A172 (cell line): ENCODE measurements at regions not wholly inside any gene's neighbourhood (a gene's known extent, or its start where the extent isn't known, plus 50 kb on each side); places are given as distances from the start of the nearest gene placed in this dataset.
"Not testable (repeated sequence)": the region's sequence is repeated elsewhere in the genome, so short reads cannot be mapped to it uniquely, and the experiment has no call there.

Experiments
- DNase-seq: peaks from one replicate; pipeline ENCODE4 v3.0.0-alpha.2; 2015; ENCODE audit warnings: low spot score

DNA sequence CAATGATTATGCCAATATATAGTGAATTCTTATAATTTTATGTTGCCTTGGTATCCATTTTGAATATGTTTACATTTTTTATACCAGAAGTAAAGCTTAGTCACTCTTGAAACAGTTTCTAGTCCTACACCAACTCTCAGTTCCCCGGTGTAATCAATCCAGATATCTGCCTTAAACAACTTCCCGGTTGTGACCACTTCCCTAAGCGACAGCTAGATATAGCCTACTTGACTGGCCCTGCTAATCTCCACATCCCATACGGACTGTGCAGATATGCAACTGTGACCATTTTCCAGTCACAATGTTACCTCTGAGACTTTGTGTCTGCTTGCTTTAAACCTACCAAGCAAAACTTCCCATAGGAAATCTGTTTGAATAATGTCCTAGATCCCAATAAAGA, 1551.5 kb upstream of the SEL1L start:
- DNase-seq = no peak

- DNase-seq = no peak
Measured at GRCh38 chr14:83085725-83086124, 1552.1 kb upstream of the SEL1L start.

DNA sequence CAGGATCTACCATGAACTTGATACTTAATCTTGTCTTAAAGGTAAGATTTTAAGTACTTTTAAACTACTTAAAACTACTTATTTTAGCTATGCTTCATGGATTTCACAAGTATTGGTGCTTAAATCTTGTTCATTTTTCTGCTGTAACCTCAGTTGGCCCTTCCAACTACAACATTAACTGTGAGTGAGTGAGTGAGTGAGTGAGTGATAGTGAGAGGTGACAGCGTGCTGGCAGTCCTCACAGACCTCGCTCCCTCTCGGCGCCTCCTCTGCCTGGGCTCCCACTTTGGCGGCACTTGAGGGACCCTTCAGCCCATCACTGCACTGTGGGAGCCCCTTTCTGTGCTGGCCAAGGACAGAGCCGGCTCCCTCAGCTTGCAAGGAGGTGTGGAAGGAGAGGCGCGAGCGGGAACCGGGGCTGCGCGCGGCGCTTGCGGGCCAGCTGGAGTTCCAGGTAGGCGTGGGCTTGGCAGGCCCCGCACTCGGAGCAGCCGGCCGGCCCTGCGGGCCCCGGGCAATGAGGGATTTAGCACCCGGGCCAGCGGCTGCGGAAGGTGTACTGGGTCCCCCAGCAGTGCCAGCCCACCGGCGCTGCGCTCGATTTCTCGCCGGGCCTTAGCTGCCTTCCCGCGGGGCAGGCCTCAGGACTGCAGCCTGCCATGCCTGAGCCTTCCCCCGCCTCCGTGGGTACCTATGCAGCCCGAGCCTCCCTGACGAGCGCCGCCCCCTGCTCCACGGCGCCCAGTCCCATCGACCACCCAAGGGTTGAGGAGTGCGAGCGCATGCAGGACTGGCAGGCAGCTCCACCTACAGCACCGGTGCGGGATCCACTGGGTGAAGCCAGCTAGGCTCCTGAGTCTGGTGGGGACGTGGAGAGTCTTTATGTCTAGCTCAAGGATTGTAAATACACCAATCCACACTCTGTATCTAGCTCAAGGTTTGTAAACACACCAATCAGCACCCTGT, 1558.6 kb upstream of the SEL1L start:
- not testable (repeated sequence) for DNase-seq

DNA sequence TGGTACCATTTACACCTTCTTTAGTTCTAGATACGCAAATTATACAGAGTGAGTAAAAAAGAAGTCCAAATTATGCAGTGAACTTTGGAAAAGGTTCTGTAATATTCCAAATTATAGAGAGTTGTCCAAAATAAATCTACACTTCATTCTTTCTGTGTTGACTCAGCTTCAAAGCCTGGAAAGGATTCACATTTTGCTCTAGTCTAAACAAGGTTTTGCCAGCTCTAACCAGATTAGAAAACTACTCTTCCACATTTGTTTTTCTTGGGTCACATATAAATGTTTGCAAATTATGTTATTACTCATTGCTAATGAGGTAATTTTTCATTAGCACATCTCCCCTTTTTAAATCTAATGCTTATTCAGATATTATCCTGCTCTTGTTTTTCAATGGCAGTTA, 1562.4 kb upstream of the SEL1L start:
- DNase-seq = no peak

GRCh38 chr14:83101846-83102245, 1568.2 kb upstream of the SEL1L start:
- DNase-seq = no peak

DNA sequence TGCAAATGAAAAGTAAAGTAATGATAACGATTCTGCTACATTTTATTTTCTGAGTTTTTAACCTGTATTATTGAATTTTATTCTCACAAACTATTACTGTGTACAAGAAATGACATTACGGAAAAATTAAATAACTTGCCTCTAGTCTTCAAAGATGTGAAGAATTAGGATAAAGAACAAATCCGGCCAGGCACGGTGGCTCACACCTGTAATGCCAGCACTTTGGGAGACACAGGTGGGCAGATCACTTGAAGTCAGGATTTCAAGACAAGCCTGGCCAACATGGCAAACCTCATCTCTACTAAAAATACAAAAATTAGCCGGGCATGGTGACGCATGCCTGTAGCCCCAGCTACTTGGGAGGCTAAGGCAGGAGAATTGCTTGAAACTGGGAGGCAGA, 1584.4 kb upstream of the SEL1L start:
- DNase-seq = no peak

- DNase-seq = no peak
Measured at GRCh38 chr14:83120187-83120586, 1586.5 kb upstream of the SEL1L start.

GRCh38 chr14:83126076-83126475, 1592.4 kb upstream of the SEL1L start:
- DNase-seq = no peak

GRCh38 chr14:83128783-83129182, 1595.1 kb upstream of the SEL1L start:
- DNase-seq = no peak

DNA sequence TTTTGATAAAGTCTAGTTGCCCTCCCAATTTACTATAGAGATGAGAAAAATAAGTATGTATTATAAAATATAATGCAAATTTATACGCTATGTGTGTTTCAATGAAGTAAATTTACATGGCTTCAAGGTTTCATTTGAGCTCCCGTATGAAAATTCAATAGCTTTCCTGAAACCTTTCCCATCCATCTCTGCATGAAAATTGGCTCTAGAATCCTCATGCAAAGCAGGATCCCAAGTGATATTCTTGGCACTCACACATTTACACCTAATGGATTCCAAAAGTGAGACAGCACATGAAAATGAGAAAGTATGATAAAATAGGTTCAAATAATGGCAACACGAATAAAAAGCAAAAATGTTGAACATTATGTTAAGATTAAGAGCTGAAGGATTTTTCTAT, 1595.8 kb upstream of the SEL1L start:
- no peak for DNase-seq

- DNase-seq = no peak
Measured at GRCh38 chr14:83133981-83134645, 1600.5 kb upstream of the SEL1L start.

DNA sequence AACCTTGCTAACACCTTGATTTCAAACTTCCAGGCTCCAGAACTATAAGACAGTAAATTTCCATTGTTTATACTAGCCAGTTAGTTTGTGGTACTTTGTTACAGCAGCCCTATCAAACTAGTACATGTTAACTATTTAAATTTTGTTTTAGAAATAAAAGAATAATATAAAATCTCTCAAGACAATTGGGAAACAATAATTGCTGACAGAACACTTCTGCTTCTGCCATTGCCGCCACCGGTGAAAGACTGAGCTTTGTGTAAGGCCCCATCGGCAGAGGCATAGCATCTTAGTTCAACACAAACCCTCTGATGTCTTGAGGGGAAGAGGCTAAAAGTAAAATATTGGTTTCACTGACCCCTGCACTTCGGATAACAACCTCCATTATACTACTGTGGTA, 1607.1 kb upstream of the SEL1L start:
- DNase-seq = no peak

- no peak for DNase-seq
Measured at GRCh38 chr14:83147006-83147405, 1613.4 kb upstream of the SEL1L start.

DNA sequence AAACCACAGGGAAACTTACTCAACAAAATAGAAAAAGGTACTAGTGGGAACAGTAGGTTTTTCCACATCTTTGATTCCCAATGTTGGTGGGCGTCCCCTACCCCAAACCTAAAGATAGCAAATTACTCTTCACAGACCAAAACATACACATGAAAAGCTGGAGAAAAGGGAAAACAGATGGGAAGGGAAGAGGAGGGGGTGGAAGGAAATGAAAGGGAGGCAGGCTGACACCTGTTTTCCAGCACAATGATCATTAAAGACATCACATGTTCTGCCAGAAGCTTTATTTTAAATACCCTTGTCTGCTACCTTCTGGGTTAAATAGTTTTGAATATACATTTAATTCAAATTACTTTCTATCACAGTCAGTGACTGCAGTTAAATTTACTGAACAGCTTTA, 1617.9 kb upstream of the SEL1L start:
- no peak for DNase-seq

DNA sequence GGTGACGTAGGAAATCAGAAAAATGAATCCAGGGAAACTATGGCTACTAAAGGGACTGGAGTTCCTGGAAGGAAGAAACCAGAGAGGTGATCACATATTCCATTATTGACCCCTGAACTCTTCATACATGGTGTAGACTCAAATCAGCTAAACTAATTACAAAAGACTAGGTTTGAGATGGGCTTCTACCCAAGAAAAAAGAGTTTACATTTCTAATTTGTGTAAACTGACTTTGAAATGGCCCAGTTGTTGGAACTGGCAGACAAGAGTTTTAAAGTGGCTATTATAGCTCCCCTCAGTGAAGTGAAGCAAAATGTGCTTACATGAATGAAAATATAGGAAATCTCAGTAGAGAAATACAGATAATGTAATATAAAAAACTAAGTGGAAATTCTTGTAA, 1619.4 kb upstream of the SEL1L start:
- DNase-seq = no peak

GRCh38 chr14:83162361-83162929, 1628.8 kb upstream of the SEL1L start:
- no peak for DNase-seq

DNA sequence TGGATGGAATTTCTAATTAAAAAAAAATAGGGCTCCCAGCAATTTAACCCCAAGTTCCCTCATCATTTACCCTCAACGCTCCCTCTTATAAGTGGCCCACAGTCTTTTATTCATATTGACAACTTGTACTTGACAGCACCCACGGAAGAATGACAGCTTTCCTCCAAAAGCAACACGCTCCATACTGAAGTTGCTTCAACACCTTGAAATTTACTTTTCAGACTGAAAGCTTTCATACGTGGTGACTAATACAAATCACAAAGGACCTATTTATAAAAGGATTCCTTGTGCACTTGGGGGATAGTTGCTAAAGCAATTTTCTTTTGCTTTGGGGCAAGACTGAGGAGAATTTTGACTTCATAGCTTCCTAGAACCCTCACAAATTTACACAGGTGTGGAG, 1629.4 kb upstream of the SEL1L start:
- DNase-seq = no peak

DNA sequence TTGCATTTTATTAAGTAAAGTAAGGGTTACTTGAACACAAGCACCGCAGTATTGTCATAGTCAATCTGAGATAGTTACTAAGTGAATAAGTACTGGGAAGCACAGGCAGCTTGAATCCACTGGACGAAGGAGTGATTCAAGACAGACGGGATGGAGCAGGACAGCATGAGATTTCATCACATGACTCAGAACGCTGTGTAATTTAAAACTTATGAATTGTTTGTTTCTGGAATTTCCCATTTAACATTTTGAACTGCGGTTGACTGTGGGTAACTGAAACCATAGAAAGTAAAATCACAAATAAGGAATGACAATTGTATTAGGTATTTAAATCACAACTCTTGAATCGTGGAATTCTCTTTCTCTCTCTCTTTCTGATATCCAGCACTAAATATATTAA, 1630.4 kb upstream of the SEL1L start:
- DNase-seq = peak; percentile 57

GRCh38 chr14:83164591-83164990, 1630.9 kb upstream of the SEL1L start:
- DNase-seq = no peak

DNA sequence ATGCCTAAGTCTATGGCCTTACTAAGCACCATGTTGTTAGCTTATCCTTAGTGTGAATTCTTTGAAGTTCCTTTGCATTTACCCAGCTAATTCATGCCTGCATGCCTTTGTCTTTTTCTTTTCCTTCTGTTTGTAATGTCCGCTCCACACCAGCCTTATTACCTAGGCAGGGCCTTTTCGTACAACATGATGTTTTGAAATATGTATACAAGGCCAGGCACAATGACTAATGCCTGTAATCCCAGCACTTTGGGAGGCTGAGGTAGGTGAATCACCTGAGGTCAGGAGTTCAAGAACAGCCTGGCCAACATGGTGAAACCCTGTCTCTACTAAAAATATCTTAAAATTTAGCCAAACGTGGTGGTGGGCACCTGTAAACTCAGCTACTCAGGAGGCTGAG, 1636.5 kb upstream of the SEL1L start:
- no peak for DNase-seq

DNA sequence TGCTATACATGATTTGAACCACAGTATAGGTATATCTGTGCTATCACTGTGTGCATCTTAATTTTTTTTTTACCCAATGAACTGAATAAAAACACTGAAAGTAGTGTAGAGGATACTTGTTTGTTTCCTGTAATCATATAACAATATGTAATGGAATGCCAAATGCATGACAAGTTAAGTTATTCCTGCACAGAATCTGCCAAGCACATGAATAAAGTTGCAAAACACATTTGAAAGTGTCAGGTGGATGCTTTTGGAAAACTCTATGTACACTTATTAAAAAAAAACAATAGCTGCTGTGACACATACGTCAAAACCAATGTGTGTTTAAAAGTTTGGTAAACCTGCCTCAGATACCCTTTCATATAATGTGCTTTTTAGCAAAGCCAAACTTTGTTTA, 1638.1 kb upstream of the SEL1L start:
- no peak for DNase-seq

DNA sequence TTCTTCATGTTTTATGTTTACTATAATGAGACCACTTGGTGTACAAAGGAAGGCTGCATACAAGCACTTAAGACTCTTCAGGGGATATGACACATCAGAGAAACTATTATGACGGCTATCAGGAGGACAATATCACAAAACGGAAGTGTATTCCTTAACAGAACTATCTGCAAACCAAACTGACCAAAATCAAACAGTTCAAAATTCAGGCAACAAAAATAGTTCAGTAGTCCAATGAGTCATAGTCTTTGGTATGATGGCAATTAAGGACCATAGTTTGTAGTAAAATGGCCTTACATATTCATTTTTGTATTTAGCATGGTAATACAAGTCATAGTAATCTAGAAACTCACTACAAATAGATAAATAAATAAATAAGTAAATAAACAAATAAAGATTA, 1638.7 kb upstream of the SEL1L start:
- peak; percentile 21 for DNase-seq

- DNase-seq = no peak
Measured at GRCh38 chr14:83173687-83174086, 1640.0 kb upstream of the SEL1L start.
